Endothelial cell of umbilical vein (primary cell): ENCODE measurements at regions not wholly inside any gene's neighbourhood (a gene's known extent, or its start where the extent isn't known, plus 50 kb on each side); places are given as distances from the start of the nearest gene placed in this dataset.

ENCODE experiments used
- FOS ChIP-seq: IDR thresholded peaks from 2 replicates; pipeline ENCODE4 v1.6.1; 2011; ENCODE audit warnings: mild to moderate bottlenecking, low read length, moderate library complexity, borderline replicate concordance; ENCODE audit not compliant: insufficient read depth
- JUN ChIP-seq: IDR thresholded peaks from 2 replicates; pipeline ENCODE4 v1.6.1; 2011; ENCODE audit warnings: borderline replicate concordance, low read depth; ENCODE audit not compliant: insufficient read length, insufficient read depth
- MYC ChIP-seq: IDR thresholded peaks from one replicate; pipeline ENCODE4 v1.6.1; 2011; ENCODE audit warnings: mild to moderate bottlenecking, low read depth, low read length
- POLR2A ChIP-seq: IDR thresholded peaks from 2 replicates; pipeline ENCODE4 v1.6.1; 2012; ENCODE audit warnings: low read depth, mild to moderate bottlenecking, control low read depth, low read length
- POLR2AphosphoS5 ChIP-seq: IDR thresholded peaks from 2 replicates; pipeline ENCODE4 v1.6.1; 2012; ENCODE audit warnings: low read depth, mild to moderate bottlenecking, control low read depth, low read length, moderate library complexity; ENCODE audit not compliant: insufficient read depth
- TF ChIP-seq, protein P1 (sequence below), 2 donors: IDR thresholded peaks; 1 replicate in 1 of 2; 2 replicates in 1 of 2; pipeline ENCODE4 v1.5.1; 2011; ENCODE audit warnings: low read length in 2 of 2, mild to moderate bottlenecking in 2 of 2, moderate library complexity in 2 of 2, control low read depth in 1 of 2, inconsistent platforms in 1 of 2, low read depth in 1 of 2; ENCODE audit not compliant: insufficient read depth in 1 of 2; ENCODE audit errors: extremely low read depth in 1 of 2
- TF ChIP-seq, protein P2 (sequence below): IDR thresholded peaks from 2 replicates; pipeline ENCODE4 v1.6.1; 2011; ENCODE audit not compliant: insufficient read depth, insufficient read length

GRCh38 chr10:78581133-78581694, 487.6 kb upstream of the ZMIZ1 start:
- TF ChIP-seq, protein P1, sequence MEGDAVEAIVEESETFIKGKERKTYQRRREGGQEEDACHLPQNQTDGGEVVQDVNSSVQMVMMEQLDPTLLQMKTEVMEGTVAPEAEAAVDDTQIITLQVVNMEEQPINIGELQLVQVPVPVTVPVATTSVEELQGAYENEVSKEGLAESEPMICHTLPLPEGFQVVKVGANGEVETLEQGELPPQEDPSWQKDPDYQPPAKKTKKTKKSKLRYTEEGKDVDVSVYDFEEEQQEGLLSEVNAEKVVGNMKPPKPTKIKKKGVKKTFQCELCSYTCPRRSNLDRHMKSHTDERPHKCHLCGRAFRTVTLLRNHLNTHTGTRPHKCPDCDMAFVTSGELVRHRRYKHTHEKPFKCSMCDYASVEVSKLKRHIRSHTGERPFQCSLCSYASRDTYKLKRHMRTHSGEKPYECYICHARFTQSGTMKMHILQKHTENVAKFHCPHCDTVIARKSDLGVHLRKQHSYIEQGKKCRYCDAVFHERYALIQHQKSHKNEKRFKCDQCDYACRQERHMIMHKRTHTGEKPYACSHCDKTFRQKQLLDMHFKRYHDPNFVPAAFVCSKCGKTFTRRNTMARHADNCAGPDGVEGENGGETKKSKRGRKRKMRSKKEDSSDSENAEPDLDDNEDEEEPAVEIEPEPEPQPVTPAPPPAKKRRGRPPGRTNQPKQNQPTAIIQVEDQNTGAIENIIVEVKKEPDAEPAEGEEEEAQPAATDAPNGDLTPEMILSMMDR (IDR thresholded peaks at IDR 0.05; ENCODE audit: extremely low read depth in 1 of 2, insufficient read depth in 1 of 2, low read depth in 1 of 2, low read length in 2 of 2), result no peak
- TF ChIP-seq POLR2A (no peak), JUN (no peak), POLR2AphosphoS5 (no peak), FOS (no peak), MYC (no peak)
- TF ChIP-seq, protein P2, sequence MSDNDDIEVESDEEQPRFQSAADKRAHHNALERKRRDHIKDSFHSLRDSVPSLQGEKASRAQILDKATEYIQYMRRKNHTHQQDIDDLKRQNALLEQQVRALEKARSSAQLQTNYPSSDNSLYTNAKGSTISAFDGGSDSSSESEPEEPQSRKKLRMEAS, result no peak
